H7 (cell line): ENCODE measurements at regions not wholly inside any gene's neighbourhood (a gene's known extent, or its start where the extent isn't known, plus 50 kb on each side); places are given as distances from the start of the nearest gene placed in this dataset.
A peak's percentile ranks its signal among the peaks of the same experiment; 100 is the strongest.
"Not testable (repeated sequence)": the region's sequence is repeated elsewhere in the genome, so short reads cannot be mapped to it uniquely, and the experiment has no call there.

ENCODE experiments used
- DNase-seq: peaks from one replicate; pipeline ENCODE4 v3.0.0; 2012
- H3K27me3 ChIP-seq: 2 replicates; pipeline ENCODE4 v1.6.0; 2011; ENCODE audit warnings: mild to moderate bottlenecking, low read length; ENCODE audit not compliant: control insufficient read depth, insufficient read depth
- H3K36me3 ChIP-seq: replicated peaks from 2 replicates; pipeline ENCODE4 v1.5.1; 2011; ENCODE audit warnings: low read length; ENCODE audit not compliant: control insufficient read depth, insufficient read depth
- H3K4me3 ChIP-seq: 2 replicates; pipeline ENCODE4 v1.5.1; 2011; ENCODE audit warnings: low read depth, mild to moderate bottlenecking, control low read depth, low read length, moderate library complexity; ENCODE audit not compliant: insufficient read depth

DNA sequence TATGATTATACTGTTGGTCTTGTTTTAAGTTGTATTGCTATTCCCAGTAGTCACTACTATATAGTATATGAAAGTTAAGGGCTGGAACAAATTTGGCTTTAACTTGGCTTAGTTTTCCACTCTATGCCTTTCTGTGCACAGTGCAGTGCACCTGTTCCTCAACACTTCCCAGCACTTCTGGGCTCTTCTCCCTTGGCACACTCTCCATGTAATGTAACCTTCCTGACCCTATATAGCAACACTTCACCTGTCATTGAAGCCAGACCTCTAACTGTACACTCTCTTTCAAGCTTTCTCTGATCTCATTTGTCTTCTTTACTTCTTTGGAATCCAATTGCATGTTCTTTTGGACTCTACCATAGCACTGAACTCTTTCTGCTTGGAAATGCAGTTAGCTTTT, 83.9 kb upstream of the SMIM30 start:
- DNase-seq = no peak
- Histone ChIP-seq H3K36me3 (no peaks in the 10 kb centered on the region), H3K4me3 (no peak overlapping the region), H3K27me3 (peaks cover 2% of the 10 kb centered on the region; the same call in 1 of the 2 replicates)

DNA sequence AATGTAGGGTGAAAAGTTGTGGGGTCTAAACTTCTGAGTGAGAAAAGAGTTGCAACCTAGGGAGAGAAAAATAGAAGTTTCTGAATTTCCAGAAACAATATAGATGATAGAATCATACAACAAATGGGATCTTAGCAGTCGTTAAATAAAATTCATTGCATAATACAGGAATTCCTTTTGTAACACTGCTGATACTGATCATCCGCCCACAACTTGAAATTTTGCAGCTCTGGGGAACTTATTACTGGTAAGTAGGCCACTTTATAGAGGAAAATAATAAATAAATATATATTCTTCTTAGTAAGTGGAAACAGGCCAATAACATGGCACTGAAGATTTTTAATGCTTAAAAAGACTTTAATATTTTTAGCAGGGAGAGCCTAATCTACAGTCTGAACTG, 81.9 kb upstream of the SMIM30 start:
- no peak for DNase-seq
- Histone ChIP-seq H3K36me3 (no peaks in the 10 kb centered on the region), H3K27me3 (peaks cover 2% of the 10 kb centered on the region; the same call in 1 of the 2 replicates), H3K4me3 (no peak overlapping the region)

DNA sequence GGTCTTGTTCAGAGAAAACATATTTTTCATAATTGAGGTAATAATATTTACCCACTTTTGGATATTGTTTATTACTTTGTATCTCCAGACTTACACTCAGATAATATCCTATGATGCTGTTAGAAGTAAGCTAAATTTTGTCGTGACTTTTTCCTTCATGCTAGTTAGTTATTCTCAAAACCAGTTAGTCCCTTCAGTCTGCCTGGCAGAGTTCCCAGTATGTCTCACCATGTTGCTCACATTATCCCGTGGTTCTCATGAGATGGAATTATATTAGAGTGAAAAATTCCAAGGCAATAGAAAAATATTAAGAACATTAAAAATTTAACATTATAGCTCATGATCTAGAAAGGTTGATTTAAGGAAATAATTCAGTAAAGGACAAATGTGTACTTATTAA, 81.5 kb upstream of the SMIM30 start:
- no peak for DNase-seq
- no peaks in the 10 kb centered on the region for H3K36me3 ChIP-seq
- H3K4me3 ChIP-seq = no peak overlapping the region
- H3K27me3 ChIP-seq = peaks cover 2% of the 10 kb centered on the region; the same call in 1 of the 2 replicates

DNA sequence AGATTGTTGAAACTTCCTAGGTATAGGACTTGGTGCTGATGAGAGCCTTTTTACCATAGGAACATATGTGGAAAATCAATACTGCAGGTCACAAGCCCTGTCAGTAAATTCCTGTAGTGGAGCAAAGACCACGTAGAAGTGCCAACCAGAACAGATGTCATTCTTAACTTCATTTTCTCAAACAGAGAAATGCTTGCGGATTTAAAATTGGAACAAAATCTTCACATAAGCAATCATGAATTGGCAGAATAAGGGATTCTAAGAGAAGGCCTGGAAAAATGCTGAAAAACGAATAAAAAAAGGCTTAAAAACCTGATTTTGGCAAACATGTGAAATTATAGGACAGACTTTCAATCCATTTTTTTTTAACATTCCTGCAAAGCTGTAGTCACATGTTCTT, 80.8 kb upstream of the SMIM30 start:
- H3K4me3 ChIP-seq = no peak overlapping the region
- DNase-seq = no peak
- H3K36me3 ChIP-seq = no peaks in the 10 kb centered on the region
- peaks cover 2% of the 10 kb centered on the region; the same call in 1 of the 2 replicates for H3K27me3 ChIP-seq

DNA sequence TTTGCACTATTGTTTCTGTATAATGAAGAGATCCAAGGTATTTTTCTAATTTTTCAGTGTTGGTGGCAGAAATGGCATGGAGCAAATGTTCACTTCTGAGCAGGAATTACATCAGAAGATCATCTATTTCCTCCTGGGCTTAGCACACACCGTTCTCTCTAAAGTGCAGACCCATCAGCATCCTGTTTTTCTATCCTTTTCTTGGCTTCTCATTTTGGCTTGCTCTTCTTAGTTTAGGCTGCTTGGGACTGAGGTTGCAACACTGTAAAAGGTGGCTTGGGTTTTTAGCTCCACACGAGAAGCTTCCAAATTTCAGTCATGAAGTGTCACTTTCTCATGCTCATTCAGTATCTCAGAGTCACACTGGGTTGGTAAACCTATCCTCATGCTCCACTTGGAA, 79.9 kb upstream of the SMIM30 start:
- Histone ChIP-seq H3K36me3 (no peaks in the 10 kb centered on the region), H3K27me3 (peaks cover 2% of the 10 kb centered on the region; the same call in 1 of the 2 replicates), H3K4me3 (no peak overlapping the region)
- DNase-seq = no peak

DNA sequence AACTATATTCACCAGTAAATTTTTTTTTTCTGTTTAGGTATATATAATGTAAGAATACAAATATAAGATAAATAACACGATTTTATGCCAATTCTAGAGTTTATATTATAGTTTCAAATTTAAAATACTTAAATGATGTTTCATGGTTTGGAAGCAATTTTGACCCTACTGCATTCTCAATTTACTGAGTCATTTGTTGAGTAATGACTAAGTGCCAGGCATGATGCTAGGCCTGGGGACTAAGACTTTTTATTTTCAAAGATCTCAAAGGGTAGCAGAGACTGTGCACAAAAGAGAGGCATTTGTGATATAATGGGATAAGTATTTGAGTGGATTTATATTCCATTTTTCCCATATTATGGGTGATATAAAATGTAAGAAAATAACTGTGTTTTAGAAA, 78.9 kb upstream of the SMIM30 start:
- no peak overlapping the region for H3K4me3 ChIP-seq

DNA sequence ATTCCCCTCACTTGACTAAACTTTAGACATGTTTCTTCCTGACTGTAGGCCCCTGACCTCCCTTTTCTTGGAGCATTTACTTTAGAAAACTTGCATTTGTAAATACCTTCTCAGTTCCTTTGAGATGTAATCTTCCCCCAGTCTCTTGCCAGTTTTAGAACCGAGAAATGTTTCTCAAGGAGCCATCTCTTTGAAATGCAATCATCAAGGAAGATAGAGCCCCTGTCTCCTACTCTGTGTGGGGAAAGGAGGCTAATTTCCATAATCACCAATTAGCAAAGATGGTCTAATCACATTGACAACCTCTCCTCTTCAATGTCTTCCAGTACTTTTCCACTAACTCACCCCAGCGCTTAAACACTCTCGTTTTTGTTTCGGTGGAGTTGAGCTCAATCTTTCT, 70.0 kb upstream of the SMIM30 start:
- H3K4me3 ChIP-seq = no peak overlapping the region
- peaks cover 19% of the 10 kb centered on the region for H3K27me3 ChIP-seq
- H3K36me3 ChIP-seq = no peaks in the 10 kb centered on the region
- peak; percentile 1 for DNase-seq

More for the DNA sequence above, 78.9 kb upstream of the SMIM30 start:
- no peak for DNase-seq
- no peaks in the 10 kb centered on the region for H3K36me3 ChIP-seq
- H3K27me3 ChIP-seq = no peaks in the 10 kb centered on the region

DNA sequence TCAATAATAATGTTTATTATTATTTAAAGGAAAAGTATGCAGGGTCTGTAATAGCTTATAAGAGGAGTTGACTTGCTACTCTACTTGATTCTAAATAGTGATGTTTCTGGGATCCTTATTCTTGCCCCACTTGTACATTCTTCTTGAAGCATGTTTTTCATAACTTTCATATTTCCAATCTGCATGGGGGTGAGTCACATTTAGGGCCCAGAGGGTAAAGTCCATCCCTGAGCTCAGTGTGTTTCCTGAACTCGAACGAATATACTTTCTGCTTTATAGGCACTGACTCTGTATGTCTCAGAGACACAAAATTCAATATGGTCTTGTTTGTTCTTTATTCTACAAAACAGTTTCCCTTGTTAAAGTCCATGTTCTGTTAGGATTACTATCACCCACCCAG, 61.0 kb upstream of the SMIM30 start:
- no peak for DNase-seq
- no peaks in the 10 kb centered on the region for H3K36me3 ChIP-seq
- H3K4me3 ChIP-seq = no peak overlapping the region

DNA sequence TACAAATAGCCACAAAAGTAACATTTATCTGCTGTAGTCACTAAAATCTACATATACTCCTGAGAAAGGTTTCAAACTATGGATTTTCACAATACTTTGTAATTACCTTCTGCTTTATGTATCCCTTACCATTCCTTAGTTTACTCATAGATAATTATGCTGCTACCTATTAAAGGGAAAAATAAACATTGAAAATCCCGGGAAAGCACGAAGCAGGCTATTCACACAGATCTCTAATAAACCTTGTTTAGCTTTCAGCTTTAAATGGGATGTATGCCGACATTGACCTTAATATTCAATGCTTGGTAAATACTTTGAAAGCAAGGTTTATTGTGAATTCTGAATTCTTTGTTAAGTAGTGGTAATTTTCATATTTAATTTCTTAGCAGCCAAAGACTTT, 58.5 kb upstream of the SMIM30 start:
- H3K36me3 ChIP-seq = no peaks in the 10 kb centered on the region
- DNase-seq = no peak
- H3K4me3 ChIP-seq = no peak overlapping the region
- H3K27me3 ChIP-seq = no peaks in the 10 kb centered on the region

More for the DNA sequence above, 61.0 kb upstream of the SMIM30 start:
- H3K27me3 ChIP-seq = no peaks in the 10 kb centered on the region; the same call in 1 of the 2 replicates

DNA sequence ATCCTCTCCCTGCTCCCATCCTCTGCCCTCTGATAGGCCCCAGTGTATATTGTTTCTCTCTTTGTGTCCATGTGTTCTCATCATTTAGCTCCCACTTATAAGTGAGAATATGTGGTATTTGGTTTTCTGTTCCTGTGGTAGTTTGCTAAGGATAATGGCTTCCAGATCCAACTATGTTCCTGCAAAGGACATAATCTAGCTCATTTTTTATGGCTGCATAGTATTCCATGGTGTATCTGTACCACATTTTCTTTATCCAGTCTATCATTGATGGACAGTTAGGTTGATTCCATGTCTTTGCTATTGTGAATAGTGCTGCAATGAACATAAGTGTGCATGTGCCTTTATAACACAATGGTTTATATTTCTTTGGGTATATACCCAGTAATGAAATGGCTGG, 57.8 kb upstream of the SMIM30 start:
- H3K36me3 ChIP-seq, H3K4me3 ChIP-seq, DNase-seq, H3K27me3 ChIP-seq: not testable (repeated sequence)

DNA sequence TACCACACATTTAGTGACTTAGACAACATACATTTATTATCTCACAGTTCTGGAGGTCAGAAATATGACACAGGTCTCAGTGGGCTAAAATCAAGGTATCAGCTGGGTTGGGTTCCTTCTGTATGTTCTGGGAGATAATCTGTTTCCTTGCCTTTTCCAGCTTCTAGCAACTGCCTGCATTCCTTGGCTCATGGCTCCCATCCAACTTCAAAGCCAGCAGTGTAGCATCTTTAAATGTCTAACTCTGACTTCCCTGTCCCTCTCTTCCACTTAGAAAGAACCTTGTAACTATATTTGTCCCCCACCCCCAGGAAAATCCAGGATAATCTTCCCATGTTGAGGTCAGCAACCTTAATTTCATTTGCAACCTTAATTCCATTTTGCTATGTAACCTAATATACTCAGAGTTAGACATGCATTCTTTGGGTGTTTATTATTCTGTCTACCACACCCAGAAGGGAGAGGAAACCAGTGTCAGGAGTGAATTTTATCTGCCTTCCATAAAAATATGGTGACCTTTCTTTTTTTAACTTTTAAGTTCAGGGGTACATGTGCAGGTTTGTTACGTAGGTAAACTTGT, 57.3 kb upstream of the SMIM30 start:
- H3K36me3 ChIP-seq = no peaks in the 10 kb centered on the region
- H3K4me3 ChIP-seq = no peak overlapping the region
- H3K27me3 ChIP-seq = no peaks in the 10 kb centered on the region
- no peak for DNase-seq

DNA sequence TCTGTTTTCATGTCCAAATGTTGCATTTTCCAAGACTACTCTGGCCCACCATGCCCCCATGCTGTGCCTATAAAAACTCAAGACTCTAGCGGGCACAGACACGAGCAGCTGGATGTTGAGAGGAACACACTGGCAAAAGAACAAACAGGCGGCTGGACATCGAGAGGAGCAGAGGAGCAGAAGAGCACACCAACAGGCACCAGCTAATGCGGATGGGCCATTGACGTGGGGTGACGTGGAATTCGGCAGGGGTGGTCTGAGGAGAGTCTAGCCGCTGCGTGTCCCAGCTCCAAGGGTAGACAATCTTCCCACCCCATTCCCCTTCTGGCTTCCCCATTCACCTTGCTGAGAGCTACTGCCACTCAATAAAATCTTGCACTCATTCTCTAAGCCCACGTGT, 54.4 kb upstream of the SMIM30 start:
- DNase-seq = no peak
- no peaks in the 10 kb centered on the region for H3K36me3 ChIP-seq
- H3K4me3 ChIP-seq = no peak overlapping the region
- H3K27me3 ChIP-seq = no peaks in the 10 kb centered on the region

DNA sequence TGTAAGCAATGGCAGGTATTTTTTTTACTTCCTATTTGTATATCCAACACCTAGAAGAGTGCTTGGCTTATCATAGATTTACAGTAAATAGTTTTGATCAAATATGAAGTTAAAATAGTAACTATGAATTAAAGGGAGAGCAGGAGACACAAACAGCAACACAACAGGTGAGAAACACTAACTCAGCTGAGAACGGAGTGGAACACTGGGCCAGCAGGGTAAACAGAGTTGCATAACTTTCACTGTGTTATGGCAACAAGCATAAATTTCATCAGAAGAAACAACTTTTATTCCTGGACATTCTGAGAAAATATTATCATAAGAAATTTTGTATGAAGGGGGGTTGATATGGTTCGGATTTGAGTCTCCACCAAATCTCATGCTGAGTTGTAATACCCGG, 52.2 kb upstream of the SMIM30 start:
- DNase-seq = no peak
- Histone ChIP-seq H3K36me3 (no peaks in the 10 kb centered on the region), H3K4me3 (no peak overlapping the region), H3K27me3 (no peaks in the 10 kb centered on the region)
